ENCODE measurements at regions not wholly inside any gene's neighbourhood (a gene's known extent, or its start where the extent isn't known, plus 50 kb on each side); places are given as distances from the start of the nearest gene placed in this dataset.

GRCh38 chr20:16637797-16638196 is 64.5 kb upstream of the KIF16B start:
- Mint-ChIP-seq H3K4me3 (no peak overlapping the region), H3K27ac (peak overlapping the region; percentile 31), H3K4me1 (peaks cover 22% of the 10 kb centered on the region), H3K36me3 (ENCODE audit: low read depth) (peaks cover 2% of the 10 kb centered on the region), H3K27me3 (ENCODE audit: insufficient read depth) (no peaks in the 10 kb centered on the region), H3K9me3 (peaks cover 3% of the 10 kb centered on the region)
- TF ChIP-seq, protein P1, sequence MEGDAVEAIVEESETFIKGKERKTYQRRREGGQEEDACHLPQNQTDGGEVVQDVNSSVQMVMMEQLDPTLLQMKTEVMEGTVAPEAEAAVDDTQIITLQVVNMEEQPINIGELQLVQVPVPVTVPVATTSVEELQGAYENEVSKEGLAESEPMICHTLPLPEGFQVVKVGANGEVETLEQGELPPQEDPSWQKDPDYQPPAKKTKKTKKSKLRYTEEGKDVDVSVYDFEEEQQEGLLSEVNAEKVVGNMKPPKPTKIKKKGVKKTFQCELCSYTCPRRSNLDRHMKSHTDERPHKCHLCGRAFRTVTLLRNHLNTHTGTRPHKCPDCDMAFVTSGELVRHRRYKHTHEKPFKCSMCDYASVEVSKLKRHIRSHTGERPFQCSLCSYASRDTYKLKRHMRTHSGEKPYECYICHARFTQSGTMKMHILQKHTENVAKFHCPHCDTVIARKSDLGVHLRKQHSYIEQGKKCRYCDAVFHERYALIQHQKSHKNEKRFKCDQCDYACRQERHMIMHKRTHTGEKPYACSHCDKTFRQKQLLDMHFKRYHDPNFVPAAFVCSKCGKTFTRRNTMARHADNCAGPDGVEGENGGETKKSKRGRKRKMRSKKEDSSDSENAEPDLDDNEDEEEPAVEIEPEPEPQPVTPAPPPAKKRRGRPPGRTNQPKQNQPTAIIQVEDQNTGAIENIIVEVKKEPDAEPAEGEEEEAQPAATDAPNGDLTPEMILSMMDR (conservative IDR thresholded peaks at IDR 0.05) = no peak
- 89 to 92% methylated on average over 6 to 10 of the region's 10 CpGs for WGBS, 2 experiments (ENCODE audit: insufficient coverage in 1 of 2, insufficient read length in 1 of 2)
- no peak overlapping the region for H3K4me3 ChIP-seq (ENCODE audit: low read length)
- H3K9me3 ChIP-seq (ENCODE audit: control insufficient read depth, low read length) = no peaks in the 10 kb centered on the region
- no peak overlapping the region for H3K9ac ChIP-seq (ENCODE audit: extremely low read depth, low read length, poor library complexity, severe bottlenecking)
- no peaks in the 10 kb centered on the region for H3K27me3 ChIP-seq (ENCODE audit: control insufficient read depth, insufficient read depth, low read length, poor library complexity, severe bottlenecking)
- peaks cover 8% of the 10 kb centered on the region for H3K4me1 ChIP-seq (ENCODE audit: control insufficient read depth, insufficient read depth, low read length)
- no peak overlapping the region for H3K27ac ChIP-seq (ENCODE audit: low read depth, low read length)
- H3K36me3 ChIP-seq (ENCODE audit: control insufficient read depth, insufficient read depth, low read length) = no peaks in the 10 kb centered on the region
- no peak for DNase-seq

- TF ChIP-seq, protein P1 (conservative IDR thresholded peaks at IDR 0.05) = no peak
- H3K4me3 Mint-ChIP-seq = no peak overlapping the region
- H3K27ac Mint-ChIP-seq = no peak overlapping the region
- H3K36me3 Mint-ChIP-seq (ENCODE audit: low read depth) = no peaks in the 10 kb centered on the region
- H3K4me1 ChIP-seq (ENCODE audit: control insufficient read depth, insufficient read depth, low read length) = peaks cover 6% of the 10 kb centered on the region
- H3K27ac ChIP-seq (ENCODE audit: low read depth, low read length) = no peak overlapping the region
- WGBS, 2 experiments (ENCODE audit: insufficient coverage in 1 of 2, insufficient read length in 1 of 2) = 83 to 100% methylated on average over 1 of the region's 1 CpG
- H3K9me3 ChIP-seq (ENCODE audit: control insufficient read depth, low read length) = peaks cover 11% of the 10 kb centered on the region
- no peak overlapping the region for H3K9ac ChIP-seq (ENCODE audit: extremely low read depth, low read length, poor library complexity, severe bottlenecking)
- H3K27me3 ChIP-seq (ENCODE audit: control insufficient read depth, insufficient read depth, low read length, poor library complexity, severe bottlenecking) = no peaks in the 10 kb centered on the region
- no peaks in the 10 kb centered on the region for H3K27me3 Mint-ChIP-seq (ENCODE audit: insufficient read depth)
- no peak for DNase-seq
- H3K9me3 Mint-ChIP-seq = peaks cover 10% of the 10 kb centered on the region
- peaks cover 41% of the 10 kb centered on the region for H3K4me1 Mint-ChIP-seq
- no peaks in the 10 kb centered on the region for H3K36me3 ChIP-seq (ENCODE audit: control insufficient read depth, insufficient read depth, low read length)
- H3K4me3 ChIP-seq (ENCODE audit: low read length) = no peak overlapping the region
Observed at GRCh38 chr20:16626849-16627248, 53.6 kb upstream of the KIF16B start.

GRCh38 chr20:16624106-16624505 is 50.9 kb upstream of the KIF16B start:
- peak overlapping the region; percentile 4 for H3K4me3 ChIP-seq (ENCODE audit: low read length)
- peaks cover 2% of the 10 kb centered on the region for H3K36me3 Mint-ChIP-seq (ENCODE audit: low read depth)
- DNase-seq = peak; percentile 72
- no peak overlapping the region for H3K9ac ChIP-seq (ENCODE audit: extremely low read depth, low read length, poor library complexity, severe bottlenecking)
- H3K27ac ChIP-seq (ENCODE audit: low read depth, low read length) = no peak overlapping the region
- H3K27me3 Mint-ChIP-seq (ENCODE audit: insufficient read depth) = no peaks in the 10 kb centered on the region
- no peaks in the 10 kb centered on the region for H3K27me3 ChIP-seq (ENCODE audit: control insufficient read depth, insufficient read depth, low read length, poor library complexity, severe bottlenecking)
- peaks cover 14% of the 10 kb centered on the region for H3K9me3 Mint-ChIP-seq
- H3K9me3 ChIP-seq (ENCODE audit: control insufficient read depth, low read length) = peaks cover 18% of the 10 kb centered on the region
- H3K27ac Mint-ChIP-seq = peak overlapping the region; percentile 91
- WGBS, 2 experiments (ENCODE audit: insufficient coverage in 1 of 2, insufficient read length in 1 of 2) = 55% methylated on average over 1 of the region's 1 CpG; no CpG with 5 or more reads in 1 of the 2 experiments
- H3K36me3 ChIP-seq (ENCODE audit: control insufficient read depth, insufficient read depth, low read length) = no peaks in the 10 kb centered on the region
- H3K4me3 Mint-ChIP-seq = no peak overlapping the region
- TF ChIP-seq, protein P1 (conservative IDR thresholded peaks at IDR 0.05) = no peak
- H3K4me1 ChIP-seq (ENCODE audit: control insufficient read depth, insufficient read depth, low read length) = peaks cover 15% of the 10 kb centered on the region
- peaks cover 54% of the 10 kb centered on the region for H3K4me1 Mint-ChIP-seq

Data from endodermal cell (in vitro differentiated cells).